ENCODE measurements at regions not wholly inside any gene's neighbourhood (a gene's known extent, or its start where the extent isn't known, plus 50 kb on each side); places are given as distances from the start of the nearest gene placed in this dataset.

GRCh38 chr2:16378031-16378430 lies 287.6 kb downstream of the CYRIA start:
- Histone ChIP-seq H3K4me1 (ENCODE audit: control insufficient read depth in 1 of 2, insufficient read depth in 2 of 2, low read depth in 1 of 2, low read length in 1 of 2) (no peaks in the 10 kb centered on the region), H3K9me3 (peaks cover 8% of the 10 kb centered on the region), H3K4me2 (no peak overlapping the region), H3K4me3 (ENCODE audit: low read depth in 2 of 2, low read length in 1 of 2) (no peak overlapping the region), H3K36me3 (replicated peaks in 1 of 2; ENCODE audit: control insufficient read depth in 1 of 2, insufficient read depth in 2 of 2, low read length in 1 of 2) (no peaks in the 10 kb centered on the region), H3K27me3 (ENCODE audit: insufficient read depth) (no peaks in the 10 kb centered on the region), H3K79me2 (ENCODE audit: insufficient read depth) (no peaks in the 10 kb centered on the region), H3F3A (replicated peaks; ENCODE audit: insufficient read depth) (no peaks in the 10 kb centered on the region), H3K27ac (ENCODE audit: low read depth in 2 of 2, low read length in 1 of 2) (no peak overlapping the region), H3K9me2 (no peaks in the 10 kb centered on the region), H3K9ac (no peak overlapping the region), H2AFZ (ENCODE audit: low read depth) (no peak overlapping the region), H4K20me1 (ENCODE audit: insufficient read depth) (no peaks in the 10 kb centered on the region)
- TF ChIP-seq NFIC (IDR thresholded peaks at IDR 0.05; ENCODE audit: borderline replicate concordance) (no peak), PBX3 (IDR thresholded peaks at IDR 0.05) (no peak), YY1 (IDR thresholded peaks at IDR 0.05; ENCODE audit: low read depth) (no peak), SMC3 (IDR thresholded peaks at IDR 0.05; ENCODE audit: low read depth, low read length) (no peak), MEF2A (IDR thresholded peaks at IDR 0.05; ENCODE audit: borderline replicate concordance, low read depth) (no peak), FOXM1 (IDR thresholded peaks at IDR 0.05; ENCODE audit: low read depth) (no peak), TEAD4 (IDR thresholded peaks at IDR 0.05; ENCODE audit: borderline replicate concordance, insufficient read depth) (no peak), ELF1 (IDR thresholded peaks at IDR 0.05) (no peak), NRF1 (IDR thresholded peaks at IDR 0.05; ENCODE audit: low read depth, low read length) (no peak), SIN3A (IDR thresholded peaks at IDR 0.05; ENCODE audit: borderline replicate concordance, low read depth, low read length) (no peak), MXI1 (IDR thresholded peaks at IDR 0.05; ENCODE audit: low read depth, low read length) (no peak), FOSL2 (IDR thresholded peaks at IDR 0.05; ENCODE audit: borderline replicate concordance, low read depth) (no peak), TCF12 (IDR thresholded peaks at IDR 0.05) (no peak), RAD21 (IDR thresholded peaks at IDR 0.05; ENCODE audit: low read length) (no peak), JUND (IDR thresholded peaks at IDR 0.05) (no peak), RCOR1 (IDR thresholded peaks at IDR 0.05; ENCODE audit: low read length) (no peak), GABPA (IDR thresholded peaks at IDR 0.05; ENCODE audit: low read depth) (no peak), GATA2 (CRISPR knock-in tag; IDR thresholded peaks at IDR 0.05) (no peak), CHD2 (IDR thresholded peaks at IDR 0.05; ENCODE audit: low read length, partially characterized antibody) (no peak)
- WGBS (ENCODE audit: low lambda C conversion rate) = 11% methylated on average over 2 of the region's 2 CpGs
- ChIA-PET CTCF (interaction anchor here (0.7 to 2.0 kb wide), 4 partner anchors 11 to 109 kb away, joined by 3 to 5 read pairs (median 4); no protein-coding TSS in a partner anchor), POLR2A (no interaction called here)
- no peak for DNase-seq

- 19% methylated on average over 4 of the region's 4 CpGs for WGBS (ENCODE audit: low lambda C conversion rate)
- Histone ChIP-seq H3K27me3 (ENCODE audit: insufficient read depth) (no peaks in the 10 kb centered on the region), H3K36me3 (replicated peaks in 1 of 2; ENCODE audit: control insufficient read depth in 1 of 2, insufficient read depth in 2 of 2, low read length in 1 of 2) (no peaks in the 10 kb centered on the region), H3K79me2 (ENCODE audit: insufficient read depth) (no peaks in the 10 kb centered on the region), H4K20me1 (ENCODE audit: insufficient read depth) (no peaks in the 10 kb centered on the region), H3K9me2 (no peaks in the 10 kb centered on the region), H3F3A (replicated peaks; ENCODE audit: insufficient read depth) (no peaks in the 10 kb centered on the region), H3K9me3 (peaks cover 3% of the 10 kb centered on the region), H2AFZ (ENCODE audit: low read depth) (no peak overlapping the region), H3K27ac (ENCODE audit: low read depth in 2 of 2, low read length in 1 of 2) (no peak overlapping the region), H3K4me2 (no peak overlapping the region), H3K9ac (no peak overlapping the region), H3K4me3 (ENCODE audit: low read depth in 2 of 2, low read length in 1 of 2) (no peak overlapping the region), H3K4me1 (ENCODE audit: control insufficient read depth in 1 of 2, insufficient read depth in 2 of 2, low read depth in 1 of 2, low read length in 1 of 2) (peaks cover 0 to 2% of the 10 kb centered on the region in 2 experiments; a peak in 1 of 4 replicates)
- ChIA-PET POLR2A (no interaction called here), CTCF (interaction anchor here (1.9 kb wide), 2 partner anchors 9 to 93 kb away, joined by 4 read pairs; no protein-coding TSS in a partner anchor)
- TF ChIP-seq FOSL2 (IDR thresholded peaks at IDR 0.05; ENCODE audit: borderline replicate concordance, low read depth) (no peak), GABPA (IDR thresholded peaks at IDR 0.05; ENCODE audit: low read depth) (no peak), TCF12 (IDR thresholded peaks at IDR 0.05) (no peak), FOXJ3 (CRISPR knock-in tag; IDR thresholded peaks at IDR 0.05) (no peak), FOXM1 (IDR thresholded peaks at IDR 0.05; ENCODE audit: low read depth) (no peak), RXRA (IDR thresholded peaks at IDR 0.05; ENCODE audit: borderline replicate concordance, low read depth) (no peak), RAD21 (IDR thresholded peaks at IDR 0.05; ENCODE audit: low read length) (no peak), RFX5 (IDR thresholded peaks at IDR 0.05; ENCODE audit: low read length) (no peak), POLR2AphosphoS5 (IDR thresholded peaks at IDR 0.05; ENCODE audit: low read depth, low read length) (no peak)
- TF ChIP-seq, protein P1, sequence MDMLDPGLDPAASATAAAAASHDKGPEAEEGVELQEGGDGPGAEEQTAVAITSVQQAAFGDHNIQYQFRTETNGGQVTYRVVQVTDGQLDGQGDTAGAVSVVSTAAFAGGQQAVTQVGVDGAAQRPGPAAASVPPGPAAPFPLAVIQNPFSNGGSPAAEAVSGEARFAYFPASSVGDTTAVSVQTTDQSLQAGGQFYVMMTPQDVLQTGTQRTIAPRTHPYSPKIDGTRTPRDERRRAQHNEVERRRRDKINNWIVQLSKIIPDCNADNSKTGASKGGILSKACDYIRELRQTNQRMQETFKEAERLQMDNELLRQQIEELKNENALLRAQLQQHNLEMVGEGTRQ (IDR thresholded peaks at IDR 0.05; ENCODE audit: borderline replicate concordance, low read depth, low read length) = no peak
- no peak for DNase-seq
These were observed 289.7 kb downstream of the CYRIA start for GRCh38 chr2:16375981-16376380.
